Subcutaneous abdominal adipose tissue (tissue), 5 donors: ENCODE measurements at regions not wholly inside any gene's neighbourhood (a gene's known extent, or its start where the extent isn't known, plus 50 kb on each side); places are given as distances from the start of the nearest gene placed in this dataset.

Source experiments
- H3K27ac ChIP-seq: one replicate; pipeline ENCODE4 v1.7.0; 2013; ENCODE audit warnings: low read depth, mild to moderate bottlenecking, inconsistent platforms, low read length, moderate library complexity
- H3K27me3 ChIP-seq, 5 donors: one replicate each; pipeline ENCODE4 v1.7.0; 2013; ENCODE audit warnings: low read length in 5 of 5, inconsistent platforms in 1 of 5; ENCODE audit not compliant: control insufficient read depth in 5 of 5, insufficient read depth in 4 of 5
- H3K36me3 ChIP-seq, 5 donors: one replicate each; pipeline ENCODE4 v1.7.0; 2013; ENCODE audit warnings: low read length in 5 of 5; ENCODE audit not compliant: control insufficient read depth in 5 of 5, insufficient read depth in 5 of 5
- H3K4me1 ChIP-seq, 5 donors: one replicate each; pipeline ENCODE4 v1.7.0; 2013; ENCODE audit warnings: low read length in 5 of 5, mild to moderate bottlenecking in 3 of 5, moderate library complexity in 1 of 5; ENCODE audit not compliant: control insufficient read depth in 5 of 5, insufficient read depth in 5 of 5
- H3K4me3 ChIP-seq, 5 donors: one replicate each; pipeline ENCODE4 v1.7.0; 2013; ENCODE audit warnings: low read length in 5 of 5, low read depth in 1 of 5
- H3K9ac ChIP-seq, 5 donors: one replicate each; pipeline ENCODE4 v1.7.0; 2013; ENCODE audit warnings: low read length in 5 of 5, mild to moderate bottlenecking in 4 of 5, moderate library complexity in 3 of 5
- H3K9me3 ChIP-seq, 5 donors: one replicate each; pipeline ENCODE4 v1.7.0; 2013; ENCODE audit warnings: low read length in 5 of 5; ENCODE audit not compliant: control insufficient read depth in 5 of 5
- donor health status: healthy.
- donor health status: healthy.
- donor health status: healthy.
- donor health status: healthy.
- donor health status: healthy.

DNA sequence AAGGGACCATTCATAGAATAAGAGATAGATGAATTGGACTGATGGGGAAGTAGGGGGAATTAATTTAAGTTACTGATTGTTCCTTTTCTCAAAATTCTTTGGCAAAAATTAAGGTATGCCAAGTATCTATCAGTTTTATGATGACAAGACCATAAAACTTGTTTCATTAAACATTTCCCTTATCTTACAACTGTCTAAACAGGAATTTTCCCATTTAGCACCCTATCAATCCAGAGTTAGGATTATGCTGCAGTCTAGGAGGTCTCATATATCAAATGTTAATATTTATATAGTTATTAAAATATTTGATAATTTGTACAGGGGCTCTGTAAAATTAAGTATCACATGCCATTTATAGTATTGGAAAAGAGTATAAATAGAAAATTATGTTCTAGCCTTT is 51.5 kb upstream of the ARID1B start:
- no peaks in the 10 kb centered on the region for H3K36me3 ChIP-seq
- no peak overlapping the region for H3K4me3 ChIP-seq
- no peak overlapping the region for H3K27ac ChIP-seq
- H3K27me3 ChIP-seq: no peaks in the 10 kb centered on the region
- no peaks in the 10 kb centered on the region for H3K9me3 ChIP-seq
- no peak overlapping the region for H3K9ac ChIP-seq
- peaks cover 8 to 10% (median 10%) of the 10 kb centered on the region in 5 donors for H3K4me1 ChIP-seq

DNA sequence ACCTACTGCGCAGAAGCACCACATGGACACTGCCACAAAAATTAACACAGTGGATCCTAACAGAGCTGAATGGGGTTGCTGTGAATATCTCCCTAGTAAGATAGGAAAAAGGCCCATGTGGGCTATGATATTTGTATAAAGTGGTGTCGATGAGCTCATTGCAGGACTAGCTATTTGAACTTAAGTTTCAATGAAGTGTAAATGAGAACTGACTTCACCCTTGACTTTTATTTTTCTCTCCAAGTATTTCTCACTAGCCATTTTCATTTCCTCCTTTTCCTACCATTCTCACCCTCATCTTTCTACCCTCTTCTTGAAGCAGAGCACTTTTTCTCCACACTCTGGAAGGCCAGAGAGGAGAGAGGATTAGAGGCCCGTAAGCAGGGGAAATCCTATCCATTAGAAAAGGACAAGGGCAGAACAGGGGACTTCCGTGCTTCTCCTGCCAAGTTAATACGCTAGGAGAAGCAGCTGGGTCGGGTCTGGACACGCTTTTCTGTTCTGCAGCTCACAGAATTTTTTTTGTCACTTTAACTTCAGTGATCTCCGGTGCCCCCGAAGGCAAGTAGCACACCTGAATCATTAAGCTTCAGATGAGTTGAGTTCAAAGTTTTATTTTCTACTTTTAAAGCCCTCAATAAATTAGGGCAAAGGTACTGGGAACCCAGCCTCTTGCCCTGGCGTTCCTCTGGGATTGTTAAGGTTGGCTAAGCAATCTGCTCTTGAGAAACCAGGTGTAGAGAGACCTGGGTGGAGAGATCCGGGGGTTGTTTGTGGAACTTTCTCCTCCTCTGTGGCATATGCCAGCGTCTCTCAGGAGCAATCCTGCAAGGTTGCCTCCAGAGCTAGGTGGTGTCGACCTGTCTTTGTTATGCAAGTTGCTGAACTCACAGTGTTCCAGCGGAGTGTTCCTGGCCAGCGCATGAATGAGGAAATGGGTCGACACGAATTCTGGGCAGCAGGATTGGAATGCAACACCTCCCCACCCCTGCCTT is 56.2 kb upstream of the ARID1B start:
- Histone ChIP-seq H3K9me3 (no peaks in the 10 kb centered on the region), H3K27ac (peak overlapping the region; percentile 100), H3K36me3 (no peaks in the 10 kb centered on the region), H3K4me3 (peak overlapping the region; percentile 4 to 70 (median 54)), H3K9ac (peak overlapping the region; percentile 62 to 87 (median 79)), H3K27me3 (peaks cover 0 to 3% (median 0%) of the 10 kb centered on the region in 5 donors), H3K4me1 (peaks cover 18 to 30% (median 29%) of the 10 kb centered on the region in 5 donors)

DNA sequence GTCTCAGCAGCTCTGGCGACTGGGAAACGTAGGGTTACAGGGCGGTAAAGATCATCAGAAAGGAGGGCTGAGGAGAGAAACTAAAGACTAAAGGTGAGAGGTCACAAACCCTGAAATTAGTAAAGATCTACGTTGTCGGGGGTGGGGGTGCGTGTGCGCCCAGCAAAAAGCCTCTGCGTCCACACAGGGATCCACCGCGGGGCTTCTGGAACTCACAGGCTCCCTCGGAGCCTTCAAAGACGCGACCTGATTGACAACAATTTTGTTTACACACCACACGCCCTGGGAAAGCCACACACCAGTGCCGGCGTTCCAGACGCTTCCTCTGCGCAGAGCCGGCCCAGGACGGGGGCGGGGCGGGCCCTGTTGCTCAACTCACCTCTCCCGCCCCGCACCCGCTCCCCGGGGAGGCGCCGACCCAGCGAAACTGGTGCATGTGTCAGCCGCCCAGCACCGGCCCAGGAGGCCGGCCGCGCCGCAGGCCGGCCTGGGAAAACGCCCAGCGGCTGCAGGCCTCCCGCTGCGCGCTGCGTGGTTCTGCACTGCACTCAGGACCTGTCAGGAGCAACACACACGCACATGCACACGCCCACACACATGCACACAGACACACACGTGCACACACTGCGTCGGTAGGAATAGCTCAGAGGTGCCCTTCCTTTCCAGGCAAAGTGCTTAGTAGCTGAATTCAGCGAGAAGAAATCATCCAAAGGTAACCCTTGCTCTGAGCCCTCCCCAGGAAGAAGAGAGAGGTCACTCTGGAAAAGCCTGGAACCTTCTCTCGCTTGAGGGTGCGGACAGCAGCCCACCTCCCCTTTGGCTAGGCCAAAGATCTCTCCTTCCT is 57.2 kb upstream of the ARID1B start:
- Histone ChIP-seq H3K9ac (peak overlapping the region; percentile 79 to 95 (median 80)), H3K36me3 (no peaks in the 10 kb centered on the region), H3K27ac (peak overlapping the region; percentile 100), H3K4me3 (peak overlapping the region; percentile 50 to 70 (median 62)), H3K27me3 (peaks cover 0 to 3% (median 0%) of the 10 kb centered on the region in 5 donors), H3K9me3 (no peaks in the 10 kb centered on the region), H3K4me1 (peaks cover 18 to 30% (median 29%) of the 10 kb centered on the region in 5 donors)

DNA sequence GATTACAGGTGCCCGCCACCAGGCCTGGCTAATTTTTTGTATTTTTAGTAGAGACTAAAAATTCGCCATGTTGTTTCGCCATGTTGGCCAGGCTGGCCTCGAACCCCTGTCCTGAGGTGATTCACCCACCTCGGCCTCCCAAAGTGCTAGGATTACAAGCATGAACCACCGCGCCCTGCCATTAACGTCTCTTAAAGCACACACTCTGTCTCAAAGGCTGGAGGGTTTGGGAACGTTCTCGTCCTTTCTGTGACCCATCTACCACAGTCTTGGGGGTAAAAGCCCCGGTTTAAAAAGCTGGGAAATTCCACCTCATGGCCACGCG is 57.8 kb upstream of the ARID1B start:
- Histone ChIP-seq H3K36me3 (no peaks in the 10 kb centered on the region), H3K9me3 (no peaks in the 10 kb centered on the region), H3K9ac (peak overlapping the region; percentile 79 to 95 (median 80)), H3K4me1 (peaks cover 18 to 30% (median 29%) of the 10 kb centered on the region in 5 donors), H3K27me3 (peaks cover 0 to 3% (median 0%) of the 10 kb centered on the region in 5 donors), H3K4me3 (peak overlapping the region; percentile 50 to 68 (median 62)), H3K27ac (peak overlapping the region; percentile 100)

DNA sequence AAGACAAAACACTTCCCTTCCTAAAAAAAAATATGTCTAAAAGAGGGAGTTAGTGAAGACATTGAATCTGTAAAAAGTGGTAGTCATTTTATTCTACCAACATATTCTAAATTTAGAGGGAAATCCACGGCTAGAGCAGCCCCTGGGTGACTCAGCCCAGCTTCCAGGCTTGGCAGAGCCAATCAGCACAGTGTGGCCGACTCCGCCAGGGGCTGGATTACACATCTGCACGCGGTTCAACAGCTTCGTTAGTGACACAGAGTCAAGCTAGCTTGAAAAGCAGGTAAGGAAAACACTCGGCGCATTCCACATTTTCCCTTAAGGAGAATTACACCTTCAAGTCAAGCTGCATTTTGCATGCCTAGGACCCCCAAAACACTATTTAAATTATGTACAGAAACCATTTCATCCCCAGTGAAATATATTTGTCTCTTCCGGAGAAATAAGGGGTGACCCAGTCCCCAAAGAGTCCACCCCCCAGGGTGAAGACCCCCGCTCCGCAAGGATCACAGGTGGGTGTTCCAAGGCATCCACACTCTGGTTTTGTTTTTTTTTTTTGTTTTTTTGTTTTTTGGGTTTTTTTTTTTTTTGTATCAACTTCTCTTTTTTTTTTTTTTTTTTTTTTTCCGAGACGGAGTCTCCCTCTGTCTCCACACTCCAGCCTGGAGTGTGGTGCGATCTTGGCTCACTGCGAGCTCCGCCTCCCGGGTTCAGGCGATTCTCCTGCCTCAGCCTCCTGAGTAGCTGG is 58.4 kb upstream of the ARID1B start:
- peak overlapping the region in 1 of 5 donors; percentile 62 for H3K4me3 ChIP-seq
- peaks cover 0 to 3% (median 0%) of the 10 kb centered on the region in 5 donors for H3K27me3 ChIP-seq
- no peaks in the 10 kb centered on the region for H3K9me3 ChIP-seq
- H3K9ac ChIP-seq: peak overlapping the region in 2 of 5 donors; percentile 80 to 95
- H3K36me3 ChIP-seq: no peaks in the 10 kb centered on the region
- peak overlapping the region; percentile 100 for H3K27ac ChIP-seq
- peaks cover 18 to 30% (median 29%) of the 10 kb centered on the region in 5 donors for H3K4me1 ChIP-seq

DNA sequence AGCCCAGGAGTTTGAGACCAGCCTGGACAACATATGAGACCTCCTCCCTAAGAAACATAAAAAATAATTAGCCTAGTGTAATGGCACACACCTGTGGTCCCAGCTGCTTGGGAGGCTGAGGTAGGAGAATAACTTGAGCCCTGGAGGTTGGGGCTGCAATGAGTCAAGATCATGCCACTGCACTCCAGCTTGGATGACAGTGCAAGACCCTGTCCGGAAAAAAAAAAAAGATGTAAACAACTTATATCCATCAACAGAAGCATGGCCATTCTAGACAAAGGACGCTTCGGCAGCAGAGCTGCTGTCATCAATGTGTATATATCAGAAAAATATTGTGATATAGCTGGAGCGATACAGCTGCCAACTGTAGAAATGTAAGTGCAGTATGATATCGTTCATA is 59.6 kb upstream of the ARID1B start:
- no peaks in the 10 kb centered on the region for H3K36me3 ChIP-seq
- H3K9me3 ChIP-seq: no peaks in the 10 kb centered on the region
- no peak overlapping the region for H3K9ac ChIP-seq
- peaks cover 18 to 30% (median 29%) of the 10 kb centered on the region in 5 donors for H3K4me1 ChIP-seq
- H3K27ac ChIP-seq: peak overlapping the region; percentile 100
- H3K27me3 ChIP-seq: peaks cover 0 to 3% (median 0%) of the 10 kb centered on the region in 5 donors
- no peak overlapping the region for H3K4me3 ChIP-seq

DNA sequence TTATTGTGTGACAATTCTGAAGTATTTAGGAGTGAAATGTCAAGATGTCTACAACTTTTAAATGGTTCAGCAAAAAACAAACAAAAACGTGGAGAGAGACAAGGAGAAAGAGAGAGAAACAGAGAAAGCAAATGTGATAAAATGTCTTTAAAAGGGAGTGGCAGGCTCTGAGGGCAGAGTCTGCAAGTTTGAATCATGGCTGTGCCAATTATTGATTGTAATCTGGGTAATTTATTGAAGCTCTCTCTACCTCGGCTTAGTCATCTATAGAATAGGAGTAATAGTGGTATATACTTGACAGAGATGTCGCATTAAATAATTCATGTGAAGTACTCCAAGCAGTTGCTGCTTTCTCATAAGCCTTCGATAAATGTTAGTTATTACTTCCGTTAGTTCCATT is 61.3 kb upstream of the ARID1B start:
- Histone ChIP-seq H3K9me3 (no peaks in the 10 kb centered on the region), H3K27ac (no peak overlapping the region), H3K9ac (no peak overlapping the region), H3K4me1 (peaks cover 11 to 21% (median 20%) of the 10 kb centered on the region in 5 donors), H3K4me3 (no peak overlapping the region), H3K27me3 (peaks cover 0 to 3% (median 0%) of the 10 kb centered on the region in 5 donors), H3K36me3 (no peaks in the 10 kb centered on the region)

DNA sequence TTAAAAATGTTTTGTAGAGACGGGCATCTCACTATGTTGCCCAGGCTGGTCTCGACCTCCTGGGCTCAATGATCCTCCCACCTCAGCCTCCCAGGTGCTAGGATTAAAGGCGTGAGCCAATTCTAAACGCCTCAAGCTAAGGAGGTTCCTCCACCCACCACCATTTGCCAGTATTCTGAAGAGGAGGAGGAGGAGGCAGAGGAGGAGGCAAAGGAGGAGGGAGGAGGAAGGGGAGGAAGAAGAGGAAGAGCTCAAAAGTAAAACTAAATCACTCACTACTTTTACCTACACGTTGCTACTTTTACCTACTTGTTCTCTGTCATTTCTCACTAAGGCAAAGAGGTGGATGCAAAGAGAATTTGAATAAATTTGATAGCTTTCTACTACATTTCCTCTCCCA is 63.6 kb upstream of the ARID1B start:
- no peak overlapping the region for H3K9ac ChIP-seq
- H3K9me3 ChIP-seq: no peaks in the 10 kb centered on the region
- no peaks in the 10 kb centered on the region for H3K36me3 ChIP-seq
- peaks cover 0 to 2% (median 0%) of the 10 kb centered on the region in 5 donors for H3K4me1 ChIP-seq
- H3K27ac ChIP-seq: no peak overlapping the region
- no peak overlapping the region for H3K4me3 ChIP-seq
- H3K27me3 ChIP-seq: no peaks in the 10 kb centered on the region

DNA sequence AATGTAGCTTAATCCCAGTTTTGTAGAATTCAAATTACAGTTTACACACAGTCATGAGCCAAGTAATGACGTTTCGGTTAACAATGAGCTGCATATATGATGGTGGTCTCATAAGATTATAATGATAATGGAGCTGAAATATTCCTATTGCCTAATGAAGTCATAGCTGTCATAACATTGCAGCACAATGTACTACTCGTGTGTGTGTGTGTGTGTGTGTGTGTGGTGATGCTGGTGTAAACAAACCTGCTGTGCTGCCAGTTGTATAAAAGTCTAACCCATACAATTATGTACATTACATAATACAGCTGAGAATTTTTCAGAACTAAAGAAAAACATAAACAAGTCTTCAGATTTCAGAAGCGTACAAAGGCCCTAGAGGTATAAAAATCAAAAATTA is 66.7 kb upstream of the ARID1B start:
- Histone ChIP-seq H3K4me1 (no peaks in the 10 kb centered on the region), H3K9ac (no peak overlapping the region), H3K27ac (no peak overlapping the region), H3K36me3 (no peaks in the 10 kb centered on the region), H3K4me3 (no peak overlapping the region), H3K27me3 (no peaks in the 10 kb centered on the region), H3K9me3 (no peaks in the 10 kb centered on the region)
